ENCODE measurements at regions not wholly inside any gene's neighbourhood (a gene's known extent, or its start where the extent isn't known, plus 50 kb on each side); places are given as distances from the start of the nearest gene placed in this dataset.

DNA sequence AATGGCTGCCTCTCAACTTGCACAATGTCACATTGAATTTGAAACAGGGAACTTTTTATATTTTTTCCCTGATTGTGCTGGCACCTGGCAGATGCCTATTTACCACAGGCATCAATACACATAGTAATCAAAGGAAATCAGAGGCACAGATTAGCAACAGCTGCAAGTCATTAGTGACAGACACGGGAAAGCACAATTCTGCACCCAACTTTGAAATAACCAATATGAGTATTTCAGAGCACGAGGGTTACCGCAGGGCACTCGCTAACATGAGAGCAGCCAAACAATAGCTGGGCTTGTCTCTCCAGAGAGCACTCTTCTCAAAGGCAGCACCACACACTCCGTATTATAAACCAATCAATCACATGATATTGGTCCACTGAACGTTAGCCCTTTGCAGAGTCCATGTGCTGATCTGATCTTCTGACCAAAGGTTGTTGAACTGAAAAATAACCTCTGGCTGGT, 149.5 kb downstream of the RNF144B start:
- Mint-ChIP-seq H3K27me3 (ENCODE audit: low read depth in 3 of 3) (peaks cover 0 to 9% (median 5%) of the 10 kb centered on the region in 3 donors), H3K4me1 (no peaks in the 10 kb centered on the region), H3K36me3 (no peaks in the 10 kb centered on the region), H3K4me3 (no peak overlapping the region), H3K27ac (no peak overlapping the region), H3K9me3 (peaks cover 0 to 8% (median 3%) of the 10 kb centered on the region in 7 donors)
- Histone ChIP-seq H3K27ac (ENCODE audit: low read depth in 1 of 2, low read length in 2 of 2) (no peak overlapping the region), H3K9ac (ENCODE audit: insufficient read depth, low read length, poor library complexity, severe bottlenecking) (no peak overlapping the region), H3K27me3 (ENCODE audit: control insufficient read depth in 2 of 2, insufficient read depth in 2 of 2, low read length in 2 of 2) (no peaks in the 10 kb centered on the region), H3K79me2 (ENCODE audit: insufficient read depth, low read length) (no peaks in the 10 kb centered on the region), H3K4me3 (replicated peaks in 1 of 3; ENCODE audit: low read depth in 2 of 3, low read length in 3 of 3) (no peak overlapping the region), H3K4me1 (ENCODE audit: control insufficient read depth in 1 of 2, insufficient read depth in 2 of 2, low read length in 2 of 2) (no peaks in the 10 kb centered on the region), H3K36me3 (replicated peaks in 1 of 2; ENCODE audit: control insufficient read depth in 1 of 2, insufficient read depth in 2 of 2, low read length in 2 of 2) (no peaks in the 10 kb centered on the region), H3K9me3 (replicated peaks in 1 of 2; ENCODE audit: control insufficient read depth in 1 of 2, insufficient read depth in 1 of 2, low read length in 2 of 2) (no peaks in the 10 kb centered on the region), H2AFZ (ENCODE audit: insufficient read depth, low read depth, low read length, poor library complexity, severe bottlenecking) (no peak overlapping the region), H4K20me1 (ENCODE audit: insufficient read depth, low read length) (no peaks in the 10 kb centered on the region), H3K4me2 (replicated peaks; ENCODE audit: extremely low read depth, low read length, poor library complexity, severe bottlenecking) (no peak overlapping the region)
- no peak for TF ChIP-seq CTCF (IDR thresholded peaks at IDR 0.05)
- WGBS (ENCODE audit: insufficient coverage): 93% methylated on average over 6 of the region's 6 CpGs
- intact Hi-C loops (cut with micrococcal nuclease): no loop called here
- no peak for DNase-seq

DNA sequence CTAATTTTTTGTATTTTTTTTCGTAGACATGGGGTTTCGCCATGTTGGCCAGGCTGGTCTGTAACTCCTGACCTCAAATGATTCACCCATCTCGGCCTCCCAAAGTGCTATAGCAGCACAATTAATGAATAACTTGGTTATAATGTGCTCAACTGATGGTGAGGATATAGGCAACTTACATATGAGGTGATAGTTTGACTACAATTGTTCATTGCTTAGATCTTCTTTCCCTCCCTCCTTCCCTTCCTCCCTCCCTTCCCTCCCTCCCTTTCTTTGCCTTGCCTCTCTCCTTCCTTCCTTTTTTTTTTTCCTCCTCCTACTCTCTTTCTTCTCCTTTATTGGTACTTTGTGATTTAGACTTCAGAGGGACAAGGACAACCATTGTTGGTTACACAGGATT, 151.2 kb downstream of the RNF144B start:
- Mint-ChIP-seq H3K9me3 (peaks cover 1 to 16% (median 3%) of the 10 kb centered on the region in 7 donors), H3K27me3 (ENCODE audit: low read depth in 3 of 3) (peaks cover 0 to 9% (median 5%) of the 10 kb centered on the region in 3 donors), H3K36me3 (no peaks in the 10 kb centered on the region), H3K4me3 (no peak overlapping the region), H3K4me1 (no peaks in the 10 kb centered on the region), H3K27ac (peak overlapping the region in 1 of 7 donors; percentile 15)
- H3K36me3 ChIP-seq (replicated peaks in 1 of 2; ENCODE audit: control insufficient read depth in 1 of 2, insufficient read depth in 2 of 2, low read length in 2 of 2): no peaks in the 10 kb centered on the region
- H4K20me1 ChIP-seq (ENCODE audit: insufficient read depth, low read length): no peaks in the 10 kb centered on the region
- peaks cover 4 to 5% of the 10 kb centered on the region in 2 donors for H3K9me3 ChIP-seq (replicated peaks in 1 of 2; ENCODE audit: control insufficient read depth in 1 of 2, insufficient read depth in 1 of 2, low read length in 2 of 2)
- WGBS (ENCODE audit: insufficient coverage): 100% methylated on average over 2 of the region's 3 CpGs
- no peaks in the 10 kb centered on the region for H3K79me2 ChIP-seq (ENCODE audit: insufficient read depth, low read length)
- H3K4me1 ChIP-seq (ENCODE audit: control insufficient read depth in 1 of 2, insufficient read depth in 2 of 2, low read length in 2 of 2): no peaks in the 10 kb centered on the region
- H3K27ac ChIP-seq (ENCODE audit: low read depth in 1 of 2, low read length in 2 of 2): no peak overlapping the region
- no peak overlapping the region for H3K4me3 ChIP-seq (replicated peaks in 1 of 3; ENCODE audit: low read depth in 2 of 3, low read length in 3 of 3)
- no peak overlapping the region for H3K9ac ChIP-seq (ENCODE audit: insufficient read depth, low read length, poor library complexity, severe bottlenecking)
- H3K4me2 ChIP-seq (replicated peaks; ENCODE audit: extremely low read depth, low read length, poor library complexity, severe bottlenecking): no peak overlapping the region
- TF ChIP-seq CTCF (IDR thresholded peaks at IDR 0.05): no peak
- no peaks in the 10 kb centered on the region for H3K27me3 ChIP-seq (ENCODE audit: control insufficient read depth in 2 of 2, insufficient read depth in 2 of 2, low read length in 2 of 2)
- H2AFZ ChIP-seq (ENCODE audit: insufficient read depth, low read depth, low read length, poor library complexity, severe bottlenecking): no peak overlapping the region
- intact Hi-C loops (cut with micrococcal nuclease): no loop called here
- no peak for DNase-seq

Data from CD14-positive monocyte (primary cell).